Glomerular endothelial cell (primary cell): ENCODE measurements at regions not wholly inside any gene's neighbourhood (a gene's known extent, or its start where the extent isn't known, plus 50 kb on each side); places are given as distances from the start of the nearest gene placed in this dataset.

Experiments
- DNase-seq: peaks from one replicate; pipeline ENCODE4 v3.0.0-alpha.2; 2011; ENCODE audit warnings: low read depth, low spot score; ENCODE audit errors: extremely low read depth

- DNase-seq = no peak
Measured at GRCh38 chr15:61421470-61421869, 192.4 kb upstream of the RORA start.

- DNase-seq = no peak
Measured at GRCh38 chr15:61420546-61420945, 191.4 kb upstream of the RORA start.

GRCh38 chr15:61415617-61416120 lies 186.6 kb upstream of the RORA start:
- no peak for DNase-seq

GRCh38 chr15:61411902-61412510 lies 182.9 kb upstream of the RORA start:
- DNase-seq = no peak

GRCh38 chr15:61410662-61411061 lies 181.6 kb upstream of the RORA start:
- no peak for DNase-seq

GRCh38 chr15:61404567-61404966 lies 175.5 kb upstream of the RORA start:
- DNase-seq = no peak

- DNase-seq = no peak
Measured at GRCh38 chr15:61403884-61404283, 174.8 kb upstream of the RORA start.

GRCh38 chr15:61401903-61402698 lies 173.0 kb upstream of the RORA start:
- DNase-seq = no peak

- DNase-seq = no peak
Measured at GRCh38 chr15:61398310-61398709, 169.2 kb upstream of the RORA start.

- no peak for DNase-seq
Measured at GRCh38 chr15:61396235-61396919, 167.3 kb upstream of the RORA start.

GRCh38 chr15:61393949-61394348 lies 164.8 kb upstream of the RORA start:
- DNase-seq = no peak

- no peak for DNase-seq
Measured at GRCh38 chr15:61393524-61393923, 164.4 kb upstream of the RORA start.

GRCh38 chr15:61390138-61390537 lies 161.0 kb upstream of the RORA start:
- no peak for DNase-seq

- DNase-seq = no peak
Measured at GRCh38 chr15:61389334-61390028, 160.4 kb upstream of the RORA start.

GRCh38 chr15:61387675-61388074 lies 158.6 kb upstream of the RORA start:
- no peak for DNase-seq

GRCh38 chr15:61383421-61383820 lies 154.3 kb upstream of the RORA start:
- DNase-seq = no peak

- DNase-seq = no peak
Measured at GRCh38 chr15:61382927-61383326, 153.8 kb upstream of the RORA start.

GRCh38 chr15:61381501-61381900 lies 152.4 kb upstream of the RORA start:
- no peak for DNase-seq

- no peak for DNase-seq
Measured at GRCh38 chr15:61380270-61380669, 151.2 kb upstream of the RORA start.

- no peak for DNase-seq
Measured at GRCh38 chr15:61379005-61379404, 149.9 kb upstream of the RORA start.

- DNase-seq = no peak
Measured at GRCh38 chr15:61376961-61377360, 147.9 kb upstream of the RORA start.
